ENCODE measurements at regions not wholly inside any gene's neighbourhood (a gene's known extent, or its start where the extent isn't known, plus 50 kb on each side); places are given as distances from the start of the nearest gene placed in this dataset.

DNA sequence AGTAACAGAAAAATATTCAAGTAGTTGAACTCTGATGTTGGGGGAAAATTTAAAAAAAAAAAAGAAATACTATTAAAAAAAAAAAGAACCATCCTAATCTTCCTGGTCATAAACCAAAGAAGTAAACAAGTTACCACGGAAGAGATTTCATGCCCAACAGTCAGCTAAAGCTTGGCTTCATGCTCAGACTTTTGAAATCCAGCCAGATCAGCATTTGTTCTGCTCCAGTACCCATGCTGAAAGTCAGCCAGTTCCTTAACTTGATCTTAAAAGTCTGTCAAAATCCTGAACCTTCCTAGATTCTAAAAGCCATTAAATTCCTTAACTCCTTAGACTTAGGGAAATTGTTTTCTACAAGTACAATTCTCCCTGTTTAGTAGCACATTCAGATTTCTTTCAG, 908.7 kb upstream of the CDH9 start:
- no peaks in the 10 kb centered on the region for H3K27me3 Mint-ChIP-seq (ENCODE audit: insufficient read depth, low read depth)
- H3K4me1 ChIP-seq = no peaks in the 10 kb centered on the region
- H3K27ac Mint-ChIP-seq = no peak overlapping the region
- no peak overlapping the region for H3K4me3 Mint-ChIP-seq
- TF ChIP-seq, protein P1, sequence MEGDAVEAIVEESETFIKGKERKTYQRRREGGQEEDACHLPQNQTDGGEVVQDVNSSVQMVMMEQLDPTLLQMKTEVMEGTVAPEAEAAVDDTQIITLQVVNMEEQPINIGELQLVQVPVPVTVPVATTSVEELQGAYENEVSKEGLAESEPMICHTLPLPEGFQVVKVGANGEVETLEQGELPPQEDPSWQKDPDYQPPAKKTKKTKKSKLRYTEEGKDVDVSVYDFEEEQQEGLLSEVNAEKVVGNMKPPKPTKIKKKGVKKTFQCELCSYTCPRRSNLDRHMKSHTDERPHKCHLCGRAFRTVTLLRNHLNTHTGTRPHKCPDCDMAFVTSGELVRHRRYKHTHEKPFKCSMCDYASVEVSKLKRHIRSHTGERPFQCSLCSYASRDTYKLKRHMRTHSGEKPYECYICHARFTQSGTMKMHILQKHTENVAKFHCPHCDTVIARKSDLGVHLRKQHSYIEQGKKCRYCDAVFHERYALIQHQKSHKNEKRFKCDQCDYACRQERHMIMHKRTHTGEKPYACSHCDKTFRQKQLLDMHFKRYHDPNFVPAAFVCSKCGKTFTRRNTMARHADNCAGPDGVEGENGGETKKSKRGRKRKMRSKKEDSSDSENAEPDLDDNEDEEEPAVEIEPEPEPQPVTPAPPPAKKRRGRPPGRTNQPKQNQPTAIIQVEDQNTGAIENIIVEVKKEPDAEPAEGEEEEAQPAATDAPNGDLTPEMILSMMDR (IDR thresholded peaks at IDR 0.05) = no peak
- no peak for TF ChIP-seq EZH2phosphoT487 (IDR thresholded peaks at IDR 0.05)
- TF ChIP-seq EZH2 (IDR thresholded peaks at IDR 0.05) = no peak
- H2AFZ ChIP-seq (replicated peaks) = no peak overlapping the region
- peak; percentile 5 for DNase-seq (ENCODE audit: low spot score)
- H4K20me1 ChIP-seq (ENCODE audit: low read depth) = no peaks in the 10 kb centered on the region
- no peaks in the 10 kb centered on the region for H3K79me2 ChIP-seq (ENCODE audit: low read depth)
- no peak overlapping the region for H3K4me3 ChIP-seq
- no peaks in the 10 kb centered on the region for H3F3A ChIP-seq (ENCODE audit: low read depth)
- no peaks in the 10 kb centered on the region for H3K9me3 ChIP-seq (ENCODE audit: low read depth)
- no peak overlapping the region for H3K27ac ChIP-seq
- H3K4me2 ChIP-seq = no peak overlapping the region
- no peaks in the 10 kb centered on the region for H3K27me3 ChIP-seq
- H3K4me1 Mint-ChIP-seq = peaks cover 7% of the 10 kb centered on the region
- no peaks in the 10 kb centered on the region for H3K36me3 Mint-ChIP-seq
- H3K36me3 ChIP-seq = no peaks in the 10 kb centered on the region
- H3K9me3 Mint-ChIP-seq = no peaks in the 10 kb centered on the region
- no peak overlapping the region for H3K9ac ChIP-seq

DNA sequence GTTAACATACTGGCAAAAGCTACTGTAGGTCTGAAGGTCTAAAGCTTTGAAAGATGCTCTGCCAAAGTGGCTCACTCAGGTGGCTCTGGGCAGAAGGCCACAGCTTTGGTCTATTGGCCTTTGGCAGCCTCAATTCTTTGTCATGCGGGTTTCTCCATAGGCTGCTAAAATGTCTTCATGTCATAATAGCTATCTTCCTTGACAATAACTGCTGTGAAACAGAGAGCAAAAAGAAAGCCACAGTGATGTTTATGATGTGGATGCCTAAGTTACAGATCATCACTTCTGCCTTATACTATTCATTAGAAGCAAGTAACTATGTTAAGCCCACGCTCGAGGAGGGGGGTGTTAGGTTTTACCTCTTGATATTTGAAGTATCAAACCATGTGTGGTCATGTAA, 906.1 kb upstream of the CDH9 start:
- Mint-ChIP-seq H3K27ac (no peak overlapping the region), H3K4me3 (no peak overlapping the region), H3K27me3 (ENCODE audit: insufficient read depth, low read depth) (no peaks in the 10 kb centered on the region), H3K36me3 (no peaks in the 10 kb centered on the region), H3K4me1 (peaks cover 7% of the 10 kb centered on the region), H3K9me3 (no peaks in the 10 kb centered on the region)
- TF ChIP-seq, protein P1 (IDR thresholded peaks at IDR 0.05) = no peak
- no peak for TF ChIP-seq EZH2 (IDR thresholded peaks at IDR 0.05)
- no peak for TF ChIP-seq EZH2phosphoT487 (IDR thresholded peaks at IDR 0.05)
- H4K20me1 ChIP-seq (ENCODE audit: low read depth) = no peaks in the 10 kb centered on the region
- no peak overlapping the region for H3K9ac ChIP-seq
- no peak overlapping the region for H3K4me2 ChIP-seq
- DNase-seq (ENCODE audit: low spot score) = no peak
- no peaks in the 10 kb centered on the region for H3K36me3 ChIP-seq
- no peak overlapping the region for H3K27ac ChIP-seq
- H3K27me3 ChIP-seq = no peaks in the 10 kb centered on the region
- H2AFZ ChIP-seq (replicated peaks) = no peak overlapping the region
- no peaks in the 10 kb centered on the region for H3F3A ChIP-seq (ENCODE audit: low read depth)
- no peaks in the 10 kb centered on the region for H3K4me1 ChIP-seq
- H3K4me3 ChIP-seq = no peak overlapping the region
- H3K9me3 ChIP-seq (ENCODE audit: low read depth) = no peaks in the 10 kb centered on the region
- H3K79me2 ChIP-seq (ENCODE audit: low read depth) = no peaks in the 10 kb centered on the region

DNA sequence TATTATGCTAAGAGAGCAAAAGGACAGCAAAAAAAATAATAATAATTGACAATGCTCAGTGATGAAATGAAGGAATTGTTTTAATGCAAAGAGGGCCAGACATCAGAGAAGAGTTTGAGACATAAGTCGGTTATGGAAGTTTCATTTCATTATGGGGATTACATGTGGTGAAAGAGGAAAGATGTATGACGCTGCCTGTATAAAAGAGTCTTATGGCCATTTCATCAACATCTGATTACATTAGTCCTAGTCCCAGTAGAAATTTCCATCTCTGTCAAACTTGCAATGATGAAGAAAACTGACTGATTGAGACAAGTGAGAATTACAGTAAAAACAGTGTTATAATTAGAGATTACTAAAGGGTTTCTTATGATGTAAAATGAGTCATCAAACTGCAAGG, 900.6 kb upstream of the CDH9 start:
- no peak overlapping the region for H3K27ac ChIP-seq
- no peak overlapping the region for H2AFZ ChIP-seq (replicated peaks)
- H3K36me3 ChIP-seq = no peaks in the 10 kb centered on the region
- H3K4me3 Mint-ChIP-seq = no peak overlapping the region
- no peaks in the 10 kb centered on the region for H3K4me1 ChIP-seq
- H3K27me3 Mint-ChIP-seq (ENCODE audit: insufficient read depth, low read depth) = no peaks in the 10 kb centered on the region
- TF ChIP-seq EZH2 (IDR thresholded peaks at IDR 0.05) = no peak
- TF ChIP-seq, protein P1 (IDR thresholded peaks at IDR 0.05) = no peak
- no peak for TF ChIP-seq EZH2phosphoT487 (IDR thresholded peaks at IDR 0.05)
- no peaks in the 10 kb centered on the region for H3K79me2 ChIP-seq (ENCODE audit: low read depth)
- H3K4me2 ChIP-seq = no peak overlapping the region
- no peaks in the 10 kb centered on the region for H3F3A ChIP-seq (ENCODE audit: low read depth)
- H3K27ac Mint-ChIP-seq = no peak overlapping the region
- H3K9ac ChIP-seq = no peak overlapping the region
- no peaks in the 10 kb centered on the region for H3K4me1 Mint-ChIP-seq
- no peak for DNase-seq (ENCODE audit: low spot score)
- no peak overlapping the region for H3K4me3 ChIP-seq
- no peaks in the 10 kb centered on the region for H3K36me3 Mint-ChIP-seq
- H4K20me1 ChIP-seq (ENCODE audit: low read depth) = no peaks in the 10 kb centered on the region
- H3K27me3 ChIP-seq = no peaks in the 10 kb centered on the region
- no peaks in the 10 kb centered on the region for H3K9me3 ChIP-seq (ENCODE audit: low read depth)
- H3K9me3 Mint-ChIP-seq = no peaks in the 10 kb centered on the region

DNA sequence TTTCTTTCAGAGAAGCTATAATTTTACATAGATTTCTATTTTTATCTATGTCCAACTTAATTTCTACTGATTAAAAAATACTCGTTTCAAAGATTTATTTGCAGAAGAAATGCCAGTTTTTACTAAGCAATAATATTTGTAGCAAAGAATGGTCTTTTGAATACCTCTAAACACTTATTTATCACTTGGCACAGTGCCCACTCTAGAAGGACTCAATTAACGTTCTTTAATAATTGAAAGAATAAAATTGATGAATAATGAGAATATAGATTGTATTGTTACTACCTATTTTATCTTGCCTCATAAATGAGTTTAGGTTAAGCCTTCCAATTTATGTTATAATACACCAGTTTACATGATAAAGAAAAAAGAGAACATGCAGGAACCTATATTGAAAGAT, 889.7 kb upstream of the CDH9 start:
- Histone ChIP-seq H3K4me1 (no peaks in the 10 kb centered on the region), H4K20me1 (ENCODE audit: low read depth) (no peaks in the 10 kb centered on the region), H3K4me2 (no peak overlapping the region), H2AFZ (replicated peaks) (no peak overlapping the region), H3K27ac (no peak overlapping the region), H3K9me3 (ENCODE audit: low read depth) (no peaks in the 10 kb centered on the region), H3K36me3 (no peaks in the 10 kb centered on the region), H3K79me2 (ENCODE audit: low read depth) (no peaks in the 10 kb centered on the region), H3K4me3 (no peak overlapping the region), H3K9ac (no peak overlapping the region), H3F3A (ENCODE audit: low read depth) (no peaks in the 10 kb centered on the region), H3K27me3 (no peaks in the 10 kb centered on the region)
- TF ChIP-seq EZH2phosphoT487 (IDR thresholded peaks at IDR 0.05) (no peak), EZH2 (IDR thresholded peaks at IDR 0.05) (no peak)
- TF ChIP-seq, protein P1 (IDR thresholded peaks at IDR 0.05) = no peak
- H3K4me1 Mint-ChIP-seq = no peaks in the 10 kb centered on the region
- no peaks in the 10 kb centered on the region for H3K36me3 Mint-ChIP-seq
- H3K27ac Mint-ChIP-seq = no peak overlapping the region
- no peaks in the 10 kb centered on the region for H3K27me3 Mint-ChIP-seq (ENCODE audit: insufficient read depth, low read depth)
- H3K9me3 Mint-ChIP-seq = no peaks in the 10 kb centered on the region
- H3K4me3 Mint-ChIP-seq = no peak overlapping the region
- no peak for DNase-seq (ENCODE audit: low spot score)
